IMR-90 (cell line): ENCODE measurements at regions not wholly inside any gene's neighbourhood (a gene's known extent, or its start where the extent isn't known, plus 50 kb on each side); places are given as distances from the start of the nearest gene placed in this dataset.

Experiments used
- ATAC-seq: fragments of 200-7000 bp; cut with Tn5 transposase; 2 replicates; pipeline ENCODE4 v1.9.1; 2020; ENCODE audit warnings: low read depth, mild to moderate bottlenecking, moderate library complexity
- BruUV-seq: library from RNA; stranded (reverse); fragments of 400-500 nt; replicated peaks from 2 replicates; lab custom pipeline; 2021; lab: Mats Ljungman, UMichigan
- CTCF ChIA-PET: fragments of 300-600 bp; formaldehyde crosslinking; extraction: SDS; loops from one replicate; lab custom pipeline; 2021; ENCODE audit warnings: antibody characterized with exemption; lab: Yijun Ruan, JAX
- POLR2A ChIA-PET: fragments of 300-600 bp; sonication (Branson Sonifier 250); formaldehyde crosslinking; loops from one replicate; lab custom pipeline; 2022; ENCODE audit warnings: antibody characterized with exemption; ENCODE audit not compliant: unreplicated experiment; lab: Charles Lee
- DNase-seq: peaks from one replicate; pipeline ENCODE4 v3.0.0; 2013
- H2AFZ ChIP-seq: replicated peaks from 2 replicates; pipeline ENCODE3; 2013; ENCODE audit warnings: low read length, mild to moderate bottlenecking; ENCODE audit not compliant: poor library complexity
- H2AK5ac ChIP-seq: 2 replicates; pipeline ENCODE4 v1.6.1; 2013; ENCODE audit warnings: low read depth, low read length, inconsistent platforms
- H2AK9ac ChIP-seq: replicated peaks from 2 replicates; pipeline ENCODE3; 2013; ENCODE audit warnings: mild to moderate bottlenecking, low read depth, low read length, moderate library complexity; ENCODE audit not compliant: poor library complexity
- H2BK120ac ChIP-seq: 2 replicates; pipeline ENCODE4 v1.6.1; 2013; ENCODE audit warnings: low read depth, low read length, inconsistent platforms
- H2BK15ac ChIP-seq: 3 replicates; pipeline ENCODE4 v1.6.1; 2013; ENCODE audit warnings: low read depth, low read length, inconsistent platforms
- H2BK20ac ChIP-seq: 2 replicates; pipeline ENCODE4 v1.6.1; 2013; ENCODE audit warnings: low read depth, mild to moderate bottlenecking, inconsistent platforms, low read length, moderate library complexity
- H2BK5ac ChIP-seq: 2 replicates; pipeline ENCODE4 v1.6.1; 2013; ENCODE audit warnings: mild to moderate bottlenecking, low read depth, low read length, inconsistent platforms; ENCODE audit not compliant: poor library complexity, severe bottlenecking
- H3K14ac ChIP-seq: replicated peaks from 2 replicates; pipeline ENCODE4 v1.6.1; 2013; ENCODE audit warnings: low read depth, low read length, inconsistent platforms
- H3K18ac ChIP-seq: 2 replicates; pipeline ENCODE4 v1.6.1; 2013; ENCODE audit warnings: low read depth, low read length, control low read depth
- H3K23ac ChIP-seq: 2 replicates; pipeline ENCODE4 v1.6.1; 2013; ENCODE audit warnings: low read depth, low read length, inconsistent platforms
- H3K27ac ChIP-seq: 2 replicates; pipeline ENCODE4 v1.5.1; 2013; ENCODE audit warnings: mild to moderate bottlenecking, control low read depth, low read length; ENCODE audit not compliant: insufficient read depth
- H3K27me3 ChIP-seq: 2 replicates; pipeline ENCODE4 v1.6.1; 2013; ENCODE audit warnings: low read length; ENCODE audit not compliant: control insufficient read depth, insufficient read depth
- H3K36me3 ChIP-seq: 2 replicates; pipeline ENCODE4 v1.6.1; 2013; ENCODE audit warnings: low read length, mixed read lengths; ENCODE audit not compliant: control insufficient read depth, insufficient read depth
- H3K4ac ChIP-seq: 2 replicates; pipeline ENCODE4 v1.6.1; 2013; ENCODE audit warnings: low read depth, low read length, inconsistent platforms
- H3K4me1 ChIP-seq: 2 replicates; pipeline ENCODE4 v1.6.1; 2013; ENCODE audit warnings: low read length, mixed read lengths; ENCODE audit not compliant: control insufficient read depth, insufficient read depth
- H3K4me2 ChIP-seq: 2 replicates; pipeline ENCODE4 v1.6.1; 2013; ENCODE audit warnings: low read depth, mild to moderate bottlenecking, control low read depth, low read length, moderate library complexity
- H3K4me3 ChIP-seq: 2 replicates; pipeline ENCODE4 v1.5.1; 2013; ENCODE audit warnings: low read depth, mild to moderate bottlenecking, control low read depth, low read length, moderate library complexity; ENCODE audit not compliant: insufficient read depth
- H3K56ac ChIP-seq: 2 replicates; pipeline ENCODE4 v1.6.1; 2013; ENCODE audit warnings: low read length, inconsistent platforms; ENCODE audit not compliant: insufficient read depth; ENCODE audit errors: extremely low read depth
- H3K79me1 ChIP-seq, 2 experiments: 2 replicates each; pipeline ENCODE4 v1.6.1; 2013; ENCODE audit warnings: low read length in 2 of 2, inconsistent platforms in 1 of 2, low read depth in 1 of 2
- H3K9ac ChIP-seq: 2 replicates; pipeline ENCODE4 v1.6.1; 2013; ENCODE audit warnings: low read depth, low read length, control low read depth
- H3K9me1 ChIP-seq: 2 replicates; pipeline ENCODE4 v1.6.1; 2013; ENCODE audit warnings: low read length, inconsistent platforms; ENCODE audit not compliant: insufficient read depth
- H3K9me3 ChIP-seq: 2 replicates; pipeline ENCODE4 v1.6.1; 2013; ENCODE audit warnings: low read length; ENCODE audit not compliant: control insufficient read depth, insufficient read depth
- H4K20me1 ChIP-seq: 2 replicates; pipeline ENCODE4 v1.6.1; 2013; ENCODE audit warnings: low read length, inconsistent platforms; ENCODE audit not compliant: insufficient read depth
- H4K5ac ChIP-seq: 2 replicates; pipeline ENCODE4 v1.6.1; 2013; ENCODE audit warnings: mild to moderate bottlenecking, low read depth, low read length, control low read depth
- H4K8ac ChIP-seq, 2 experiments: 2 replicates each; pipeline ENCODE4 v1.6.1; 2013; ENCODE audit warnings: low read depth in 2 of 2, low read length in 2 of 2, control low read depth in 1 of 2, inconsistent platforms in 1 of 2
- H4K91ac ChIP-seq: 2 replicates; pipeline ENCODE4 v1.6.1; 2013; ENCODE audit warnings: low read depth, low read length, inconsistent platforms; ENCODE audit not compliant: insufficient read depth
- BHLHE40 ChIP-seq: fragments of 150-350 bp; IDR thresholded peaks from 2 replicates; pipeline ENCODE4 v1.6.1; 2016; ENCODE audit warnings: mild to moderate bottlenecking, low read depth, low read length
- CEBPB ChIP-seq: IDR thresholded peaks from 2 replicates; pipeline ENCODE4 v1.6.1; 2012; ENCODE audit warnings: low read depth, low read length, improper control_type of control experiment
- CHD1 ChIP-seq: IDR thresholded peaks from 2 replicates; pipeline ENCODE4 v1.6.1; 2012; ENCODE audit warnings: low read depth, low read length, improper control_type of control experiment
- FOS ChIP-seq: fragments of 150-350 bp; IDR thresholded peaks from 2 replicates; pipeline ENCODE4 v1.6.1; 2016; ENCODE audit warnings: low read depth, low read length
- MAFK ChIP-seq: IDR thresholded peaks from 2 replicates; pipeline ENCODE4 v1.6.1; 2012; ENCODE audit warnings: low read depth, low read length, improper control_type of control experiment
- MAZ ChIP-seq: IDR thresholded peaks from 2 replicates; pipeline ENCODE4 v1.6.1; 2012; ENCODE audit warnings: low read depth, mild to moderate bottlenecking, low read length, improper control_type of control experiment, moderate library complexity, borderline replicate concordance
- MXI1 ChIP-seq: IDR thresholded peaks from 2 replicates; pipeline ENCODE4 v1.6.1; 2012; ENCODE audit warnings: low read depth, mild to moderate bottlenecking, low read length, moderate library complexity, borderline replicate concordance
- NFE2L2 ChIP-seq: fragments of 150-350 bp; IDR thresholded peaks from 2 replicates; pipeline ENCODE4 v1.6.1; 2016; ENCODE audit warnings: low read depth, mild to moderate bottlenecking, low read length
- POLR2A ChIP-seq: IDR thresholded peaks from 2 replicates; pipeline ENCODE4 v1.6.1; 2012; ENCODE audit warnings: mild to moderate bottlenecking, low read depth, low read length
- RAD21 ChIP-seq: IDR thresholded peaks from 2 replicates; pipeline ENCODE4 v1.6.1; 2012; ENCODE audit warnings: low read length, improper control_type of control experiment
- RCOR1 ChIP-seq: IDR thresholded peaks from 2 replicates; pipeline ENCODE4 v1.6.1; 2012; ENCODE audit warnings: mild to moderate bottlenecking, low read length, improper control_type of control experiment; ENCODE audit not compliant: insufficient replicate concordance
- RFX5 ChIP-seq: IDR thresholded peaks from 2 replicates; pipeline ENCODE4 v1.8.0; 2012; ENCODE audit warnings: low read depth, mild to moderate bottlenecking, low read length, moderate library complexity
- SMC3 ChIP-seq: fragments of 150-350 bp; IDR thresholded peaks from 2 replicates; pipeline ENCODE4 v1.6.1; 2016; ENCODE audit warnings: low read depth, mild to moderate bottlenecking, antibody characterized with exemption, low read length, moderate library complexity
- WGBS, 2 experiments: methylation state at CpG; one replicate each; pipeline versions ENCODE4 v1.1.5 to v1.1.7; 2013; ENCODE audit warnings: missing lambda C conversion rate in 2 of 2; ENCODE audit not compliant: insufficient read length in 1 of 2; ENCODE audit errors: extremely low coverage in 2 of 2; 5-methylcytosine and 5-hydroxymethylcytosine counted together
- dilution Hi-C: fragments of 300-500 bp; cut with HindIII; formaldehyde crosslinking; loops from one replicate; pipeline ENCODE4 v1.14.3; 2018; ENCODE audit warnings: low sequenced_read_pairs; ENCODE audit not compliant: unreplicated experiment
- in situ Hi-C: fragments of 300-500 bp; cut with MboI; formaldehyde crosslinking; loops from 3 replicates; pipeline ENCODE4 v1.14.3; 2019; ENCODE audit warnings: low sequenced_read_pairs, inconsistent platforms, mixed read lengths
- intact Hi-C: fragments of 100-400 bp; cut with micrococcal nuclease; formaldehyde crosslinking; loops from 2 replicates; pipeline ENCODE4 v1.10.0; 2022
- TF ChIP-seq, protein P1 (sequence below): fragments of 150-350 bp; IDR thresholded peaks from 2 replicates; pipeline ENCODE4 v1.6.1; 2016; ENCODE audit warnings: low read depth, mild to moderate bottlenecking, low read length, moderate library complexity, borderline replicate concordance
- TF ChIP-seq, protein P2 (sequence below): fragments of 150-350 bp; IDR thresholded peaks from 2 replicates; pipeline ENCODE4 v1.6.1; 2017; ENCODE audit warnings: mild to moderate bottlenecking, antibody characterized with exemption, low read length, low read depth
- TF ChIP-seq, protein P3 (sequence below): conservative IDR thresholded peaks from 2 replicates; pipeline ENCODE4 v1.5.1; 2012; ENCODE audit warnings: mild to moderate bottlenecking, low read depth, low read length, improper control_type of control experiment

DNA sequence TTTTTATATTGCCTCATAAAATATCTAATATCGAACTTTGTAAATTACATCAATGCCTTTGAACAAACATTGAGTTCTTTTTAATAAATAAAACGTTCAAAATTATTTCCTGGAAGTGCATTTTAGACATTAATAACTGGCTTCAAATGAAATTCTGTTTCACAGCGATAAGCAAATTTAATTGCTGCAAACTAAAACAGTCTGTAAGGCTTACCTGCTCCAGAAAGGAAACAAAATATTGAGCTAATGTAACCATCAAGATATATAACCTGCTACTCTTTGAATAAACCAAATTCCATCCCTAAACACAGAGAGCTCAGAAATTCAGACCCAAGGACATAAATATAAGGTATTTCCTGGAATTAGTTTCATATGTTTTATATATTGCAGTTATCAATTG, 651.3 kb downstream of the MED13L start:
- POLR2A ChIA-PET: no interaction called here
- H2AK9ac ChIP-seq: no peak overlapping the region
- H4K8ac ChIP-seq: no peak overlapping the region
- no CpG with 5 or more reads among the region's 3 CpGs for WGBS, 2 experiments
- no peak overlapping the region for H3K4me2 ChIP-seq
- CTCF ChIA-PET: no interaction called here
- intact Hi-C loops (no loop called here), in situ Hi-C loops (no loop called here), dilution Hi-C loops (no loop called here)
- no peak for DNase-seq
- no peaks in the 10 kb centered on the region for H4K20me1 ChIP-seq
- H2BK5ac ChIP-seq: no peak overlapping the region
- no peak overlapping the region for H4K91ac ChIP-seq
- no peak for TF ChIP-seq MAZ
- TF ChIP-seq FOS: no peak
- no peak for TF ChIP-seq CEBPB
- no peak for TF ChIP-seq NFE2L2
- TF ChIP-seq, protein P1, sequence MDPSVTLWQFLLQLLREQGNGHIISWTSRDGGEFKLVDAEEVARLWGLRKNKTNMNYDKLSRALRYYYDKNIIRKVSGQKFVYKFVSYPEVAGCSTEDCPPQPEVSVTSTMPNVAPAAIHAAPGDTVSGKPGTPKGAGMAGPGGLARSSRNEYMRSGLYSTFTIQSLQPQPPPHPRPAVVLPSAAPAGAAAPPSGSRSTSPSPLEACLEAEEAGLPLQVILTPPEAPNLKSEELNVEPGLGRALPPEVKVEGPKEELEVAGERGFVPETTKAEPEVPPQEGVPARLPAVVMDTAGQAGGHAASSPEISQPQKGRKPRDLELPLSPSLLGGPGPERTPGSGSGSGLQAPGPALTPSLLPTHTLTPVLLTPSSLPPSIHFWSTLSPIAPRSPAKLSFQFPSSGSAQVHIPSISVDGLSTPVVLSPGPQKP: no peak
- no peak for TF ChIP-seq RAD21
- TF ChIP-seq RFX5: no peak
- no peak for TF ChIP-seq MXI1
- TF ChIP-seq, protein P2, sequence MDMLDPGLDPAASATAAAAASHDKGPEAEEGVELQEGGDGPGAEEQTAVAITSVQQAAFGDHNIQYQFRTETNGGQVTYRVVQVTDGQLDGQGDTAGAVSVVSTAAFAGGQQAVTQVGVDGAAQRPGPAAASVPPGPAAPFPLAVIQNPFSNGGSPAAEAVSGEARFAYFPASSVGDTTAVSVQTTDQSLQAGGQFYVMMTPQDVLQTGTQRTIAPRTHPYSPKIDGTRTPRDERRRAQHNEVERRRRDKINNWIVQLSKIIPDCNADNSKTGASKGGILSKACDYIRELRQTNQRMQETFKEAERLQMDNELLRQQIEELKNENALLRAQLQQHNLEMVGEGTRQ: no peak
- TF ChIP-seq CHD1: no peak
- no peak for TF ChIP-seq SMC3
- no peak for TF ChIP-seq MAFK
- no peak for TF ChIP-seq BHLHE40
- TF ChIP-seq RCOR1: no peak
- no peak for TF ChIP-seq POLR2A
- TF ChIP-seq, protein P3, sequence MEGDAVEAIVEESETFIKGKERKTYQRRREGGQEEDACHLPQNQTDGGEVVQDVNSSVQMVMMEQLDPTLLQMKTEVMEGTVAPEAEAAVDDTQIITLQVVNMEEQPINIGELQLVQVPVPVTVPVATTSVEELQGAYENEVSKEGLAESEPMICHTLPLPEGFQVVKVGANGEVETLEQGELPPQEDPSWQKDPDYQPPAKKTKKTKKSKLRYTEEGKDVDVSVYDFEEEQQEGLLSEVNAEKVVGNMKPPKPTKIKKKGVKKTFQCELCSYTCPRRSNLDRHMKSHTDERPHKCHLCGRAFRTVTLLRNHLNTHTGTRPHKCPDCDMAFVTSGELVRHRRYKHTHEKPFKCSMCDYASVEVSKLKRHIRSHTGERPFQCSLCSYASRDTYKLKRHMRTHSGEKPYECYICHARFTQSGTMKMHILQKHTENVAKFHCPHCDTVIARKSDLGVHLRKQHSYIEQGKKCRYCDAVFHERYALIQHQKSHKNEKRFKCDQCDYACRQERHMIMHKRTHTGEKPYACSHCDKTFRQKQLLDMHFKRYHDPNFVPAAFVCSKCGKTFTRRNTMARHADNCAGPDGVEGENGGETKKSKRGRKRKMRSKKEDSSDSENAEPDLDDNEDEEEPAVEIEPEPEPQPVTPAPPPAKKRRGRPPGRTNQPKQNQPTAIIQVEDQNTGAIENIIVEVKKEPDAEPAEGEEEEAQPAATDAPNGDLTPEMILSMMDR: no peak
- H3K79me1 ChIP-seq: no peaks in the 10 kb centered on the region
- H3K18ac ChIP-seq: no peak overlapping the region
- no peak overlapping the region for H2BK20ac ChIP-seq
- ATAC-seq: no peak
- H2BK15ac ChIP-seq: no peak overlapping the region
- H3K9ac ChIP-seq: no peak overlapping the region
- H3K56ac ChIP-seq: no peak overlapping the region
- H2AFZ ChIP-seq: no peak overlapping the region
- H3K4me1 ChIP-seq: no peaks in the 10 kb centered on the region
- H3K27me3 ChIP-seq: no peaks in the 10 kb centered on the region; the same call in 1 of the 2 replicates
- H3K36me3 ChIP-seq: no peaks in the 10 kb centered on the region
- H3K14ac ChIP-seq: no peak overlapping the region
- H3K9me1 ChIP-seq: no peaks in the 10 kb centered on the region
- H2AK5ac ChIP-seq: no peak overlapping the region
- no peak overlapping the region for H3K4ac ChIP-seq
- no peak overlapping the region for H3K23ac ChIP-seq
- no peak overlapping the region for H3K4me3 ChIP-seq
- no TSS peak for BruUV-seq
- peaks cover 3% of the 10 kb centered on the region for H3K9me3 ChIP-seq
- H3K27ac ChIP-seq: no peak overlapping the region
- no peak overlapping the region for H4K5ac ChIP-seq
- no peak overlapping the region for H2BK120ac ChIP-seq
